Spleen (tissue), 7 donors: ENCODE measurements at regions not wholly inside any gene's neighbourhood (a gene's known extent, or its start where the extent isn't known, plus 50 kb on each side); places are given as distances from the start of the nearest gene placed in this dataset.

ENCODE experiments used
- POLR2A ChIP-seq, 3 donors: fragments of 450-650 bp; IDR thresholded peaks; one replicate each; pipeline ENCODE4 v1.5.1; 2017; ENCODE audit warnings: antibody characterized with exemption in 3 of 3, mild to moderate bottlenecking in 1 of 3
- TF ChIP-seq, protein P1 (sequence below), 11 experiments: fragments of 200-600 bp in 7 of 11; fragments of 450-650 bp in 4 of 11; sonication (generic) in 4 of 11; IDR thresholded peaks in 8 of 11; conservative IDR thresholded peaks in 3 of 11; 1 replicate in 7 of 11; 2 replicates in 4 of 11; pipeline versions ENCODE4 v1.4.0 to v1.8.0; 2016 to 2021; ENCODE audit warnings: antibody characterized with exemption in 11 of 11, inconsistent platforms in 4 of 11, mild to moderate bottlenecking in 1 of 11
- donor health status: DM: no; HTN: no; CAD: no; lungs with moderate emphysema.
- donor health status: DM: no; HTN: no; CAD: no.
- donor health status: DM: no; HTN: no; CAD: no.

DNA sequence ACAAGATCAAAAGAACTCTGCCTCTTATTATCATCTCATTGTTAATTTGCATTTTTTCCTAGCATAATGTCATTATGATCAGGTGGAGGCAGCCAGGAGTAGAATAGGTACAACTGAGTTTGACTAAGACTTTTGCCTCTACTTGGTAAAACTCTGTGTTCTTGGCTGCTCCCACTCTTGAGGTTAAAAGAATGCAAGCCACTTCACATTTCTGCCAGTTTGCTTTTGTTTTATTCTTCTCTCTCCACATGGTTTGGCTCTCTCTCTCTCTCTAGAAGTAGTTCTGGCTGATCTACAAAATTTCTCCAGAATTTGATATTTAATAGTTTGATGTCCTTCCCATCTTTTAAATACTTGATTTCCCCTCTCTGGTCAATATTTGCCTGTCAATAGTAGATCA is 170.7 kb upstream of the E2F7 start:
- TF ChIP-seq, protein P1, sequence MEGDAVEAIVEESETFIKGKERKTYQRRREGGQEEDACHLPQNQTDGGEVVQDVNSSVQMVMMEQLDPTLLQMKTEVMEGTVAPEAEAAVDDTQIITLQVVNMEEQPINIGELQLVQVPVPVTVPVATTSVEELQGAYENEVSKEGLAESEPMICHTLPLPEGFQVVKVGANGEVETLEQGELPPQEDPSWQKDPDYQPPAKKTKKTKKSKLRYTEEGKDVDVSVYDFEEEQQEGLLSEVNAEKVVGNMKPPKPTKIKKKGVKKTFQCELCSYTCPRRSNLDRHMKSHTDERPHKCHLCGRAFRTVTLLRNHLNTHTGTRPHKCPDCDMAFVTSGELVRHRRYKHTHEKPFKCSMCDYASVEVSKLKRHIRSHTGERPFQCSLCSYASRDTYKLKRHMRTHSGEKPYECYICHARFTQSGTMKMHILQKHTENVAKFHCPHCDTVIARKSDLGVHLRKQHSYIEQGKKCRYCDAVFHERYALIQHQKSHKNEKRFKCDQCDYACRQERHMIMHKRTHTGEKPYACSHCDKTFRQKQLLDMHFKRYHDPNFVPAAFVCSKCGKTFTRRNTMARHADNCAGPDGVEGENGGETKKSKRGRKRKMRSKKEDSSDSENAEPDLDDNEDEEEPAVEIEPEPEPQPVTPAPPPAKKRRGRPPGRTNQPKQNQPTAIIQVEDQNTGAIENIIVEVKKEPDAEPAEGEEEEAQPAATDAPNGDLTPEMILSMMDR (IDR thresholded peaks at IDR 0.05 in 8 of 11, conservative IDR thresholded peaks at IDR 0.05 in 3 of 11) = no peak
- no peak for TF ChIP-seq POLR2A (IDR thresholded peaks at IDR 0.05)
